NCI-H2029 (cell line): ENCODE measurements at regions not wholly inside any gene's neighbourhood (a gene's known extent, or its start where the extent isn't known, plus 50 kb on each side); places are given as distances from the start of the nearest gene placed in this dataset.

Experiments
- DNase-seq: peaks from one replicate; lab custom pipeline; 2025; lab: John Stamatoyannopoulos, UW

GRCh38 chr2:37865640-37866039, 59.4 kb upstream of the RMDN2 start:
- no peak for DNase-seq

- DNase-seq = no peak
Measured at GRCh38 chr2:37866171-37866934, 58.7 kb upstream of the RMDN2 start.

- DNase-seq = no peak
Measured at GRCh38 chr2:37867166-37867565, 57.9 kb upstream of the RMDN2 start.

GRCh38 chr2:37868866-37869265, 56.2 kb upstream of the RMDN2 start:
- DNase-seq = no peak

- no peak for DNase-seq
Measured at GRCh38 chr2:37869304-37869703, 55.8 kb upstream of the RMDN2 start.

- DNase-seq = no peak
Measured at GRCh38 chr2:37869771-37870170, 55.3 kb upstream of the RMDN2 start.

GRCh38 chr2:37870829-37871228, 54.3 kb upstream of the RMDN2 start:
- no peak for DNase-seq

- no peak for DNase-seq
Measured at GRCh38 chr2:37871456-37872191, 53.5 kb upstream of the RMDN2 start.

- no peak for DNase-seq
Measured at GRCh38 chr2:37872192-37872750, 52.8 kb upstream of the RMDN2 start.

- no peak for DNase-seq
Measured at GRCh38 chr2:37873229-37873628, 51.9 kb upstream of the RMDN2 start.

GRCh38 chr2:37873749-37874330, 51.2 kb upstream of the RMDN2 start:
- DNase-seq = no peak

- no peak for DNase-seq
Measured at GRCh38 chr2:37874470-37874869, 50.6 kb upstream of the RMDN2 start.
